Iris pigment epithelial cell (primary cell): ENCODE measurements at regions not wholly inside any gene's neighbourhood (a gene's known extent, or its start where the extent isn't known, plus 50 kb on each side); places are given as distances from the start of the nearest gene placed in this dataset.
"Not testable (repeated sequence)": the region's sequence is repeated elsewhere in the genome, so short reads cannot be mapped to it uniquely, and the experiment has no call there.

Experiments
- DNase-seq: peaks from one replicate; pipeline ENCODE4 v3.0.0-alpha.2; 2011; ENCODE audit warnings: low read depth

- DNase-seq, result no peak
These were observed 108.8 kb downstream of the NAA11 start for GRCh38 chr4:79217025-79217424.

GRCh38 chr4:79213702-79214101, 112.2 kb downstream of the NAA11 start:
- DNase-seq, result no peak

GRCh38 chr4:79213010-79213409, 112.9 kb downstream of the NAA11 start:
- DNase-seq, result no peak

GRCh38 chr4:79212311-79212710, 113.5 kb downstream of the NAA11 start:
- DNase-seq, result no peak

GRCh38 chr4:79211490-79211889, 114.4 kb downstream of the NAA11 start:
- no peak for DNase-seq

GRCh38 chr4:79210636-79211049, 115.2 kb downstream of the NAA11 start:
- DNase-seq, result no peak

GRCh38 chr4:79209822-79210635, 115.8 kb downstream of the NAA11 start:
- DNase-seq, result peak; percentile 14

GRCh38 chr4:79209081-79209480, 116.8 kb downstream of the NAA11 start:
- DNase-seq, result no peak

- DNase-seq, result no peak
These were observed 118.6 kb downstream of the NAA11 start for GRCh38 chr4:79207281-79207680.

- DNase-seq, result no peak
These were observed 119.2 kb downstream of the NAA11 start for GRCh38 chr4:79206660-79207059.

- no peak for DNase-seq
These were observed 120.7 kb downstream of the NAA11 start for GRCh38 chr4:79205121-79205520.

GRCh38 chr4:79201971-79202370, 123.9 kb downstream of the NAA11 start:
- DNase-seq, result peak; percentile 4

GRCh38 chr4:79199743-79200142, 126.1 kb downstream of the NAA11 start:
- no peak for DNase-seq

- DNase-seq, result peak; percentile 9
These were observed 126.8 kb downstream of the NAA11 start for GRCh38 chr4:79198951-79199587.

GRCh38 chr4:79197275-79198009, 128.4 kb downstream of the NAA11 start:
- no peak for DNase-seq

GRCh38 chr4:79191292-79191691, 134.6 kb downstream of the NAA11 start:
- DNase-seq, result not testable (repeated sequence)

GRCh38 chr4:79185526-79186045, 140.3 kb downstream of the NAA11 start:
- no peak for DNase-seq

- no peak for DNase-seq
These were observed 141.4 kb downstream of the NAA11 start for GRCh38 chr4:79184476-79184875.

- DNase-seq, result no peak
These were observed 143.7 kb downstream of the NAA11 start for GRCh38 chr4:79182209-79182608.

GRCh38 chr4:79181190-79181589, 144.7 kb downstream of the NAA11 start:
- DNase-seq, result no peak

GRCh38 chr4:79178760-79179159, 147.1 kb downstream of the NAA11 start:
- no peak for DNase-seq

- no peak for DNase-seq
These were observed 148.5 kb downstream of the NAA11 start for GRCh38 chr4:79177388-79177787.

- no peak for DNase-seq
These were observed 149.5 kb downstream of the NAA11 start for GRCh38 chr4:79176351-79176750.
